IMR-90 (cell line): ENCODE measurements at regions not wholly inside any gene's neighbourhood (a gene's known extent, or its start where the extent isn't known, plus 50 kb on each side); places are given as distances from the start of the nearest gene placed in this dataset.

Experiments used
- CTCF ChIP-seq: conservative IDR thresholded peaks from 2 replicates; pipeline ENCODE4 v1.5.1; 2012; ENCODE audit warnings: mild to moderate bottlenecking, low read depth, low read length, improper control_type of control experiment
- FOS ChIP-seq: fragments of 150-350 bp; IDR thresholded peaks from 2 replicates; pipeline ENCODE4 v1.6.1; 2016; ENCODE audit warnings: low read depth, low read length
- USF2 ChIP-seq: fragments of 150-350 bp; IDR thresholded peaks from 2 replicates; pipeline ENCODE4 v1.6.1; 2017; ENCODE audit warnings: mild to moderate bottlenecking, antibody characterized with exemption, low read length, low read depth

GRCh38 chr2:60118917-60119316, 434.5 kb downstream of the BCL11A start:
- TF ChIP-seq FOS (no peak), CTCF (no peak), USF2 (no peak)
